A549 (cell line): ENCODE measurements at regions not wholly inside any gene's neighbourhood (a gene's known extent, or its start where the extent isn't known, plus 50 kb on each side); places are given as distances from the start of the nearest gene placed in this dataset.

ENCODE experiments used
- ATAC-seq, 2 experiments: fragments of 200-7000 bp in 1 of 2; fragments of >200 bp in 1 of 2; cut with Nextera tagmentation in 1 of 2; cut with Tn5 transposase in 1 of 2; 3 replicates each; pipeline versions ENCODE4 v1.8.0 to v1.9.1; 2018 to 2020; ENCODE audit warnings: mild to moderate bottlenecking in 1 of 2, moderate library complexity in 1 of 2
- CTCF ChIA-PET: fragments of 300-600 bp; sonication (Branson Sonifier 250); formaldehyde crosslinking; extraction: SDS; loops from one replicate; lab custom pipeline; 2021; ENCODE audit warnings: antibody characterized with exemption, inconsistent platforms; lab: Yijun Ruan, JAX
- POLR2A ChIA-PET: fragments of 350-600 bp; formaldehyde crosslinking; extraction: SDS; loops from one replicate; lab custom pipeline; 2021; ENCODE audit warnings: antibody characterized with exemption, inconsistent platforms; lab: Yijun Ruan, JAX
- DNase-seq, 2 experiments: peaks; one replicate each; pipeline versions ENCODE4 v3.0.0 to v3.0.0-alpha.2; 2011 to 2016; ENCODE audit warnings: low read depth in 1 of 2, low spot score in 1 of 2
- FAIRE-seq: peaks from 2 replicates; lab custom pipeline; 2011; peaks lifted over from hg19 to GRCh38; lab: Jason Lieb, UNC
- H3K27ac ChIP-seq, 2 experiments: fragments of >200 bp; sonication (Bioruptor Twin); formaldehyde crosslinking; 3 replicates each; pipeline ENCODE4 v1.5.1; 2016 to 2017
- H3K4me1 ChIP-seq: fragments of >200 bp; sonication (Bioruptor Twin); formaldehyde crosslinking; 3 replicates; pipeline ENCODE4 v1.6.1; 2016
- H3K4me2 ChIP-seq: fragments of >200 bp; sonication (Bioruptor Twin); formaldehyde crosslinking; 3 replicates; pipeline ENCODE4 v1.6.1; 2016
- H3K4me3 ChIP-seq: fragments of >200 bp; sonication (Bioruptor Twin); formaldehyde crosslinking; 3 replicates; pipeline ENCODE4 v1.5.1; 2016
- H3K9me3 ChIP-seq: fragments of >200 bp; sonication (Bioruptor Twin); formaldehyde crosslinking; 3 replicates; pipeline ENCODE4 v1.6.1; 2016
- CEBPB ChIP-seq, 2 experiments: fragments of >200 bp in 1 of 2; sonication (Bioruptor Twin) in 1 of 2; formaldehyde crosslinking in 1 of 2; IDR thresholded peaks; 2 replicates each; pipeline ENCODE4 v1.6.1; 2012 to 2016
- FOSL2 ChIP-seq, 2 experiments: fragments of 450-650 bp in 1 of 2; fragments of >200 bp in 1 of 2; sonication (Bioruptor Twin) in 1 of 2; formaldehyde crosslinking; IDR thresholded peaks; 2 replicates each; pipeline versions ENCODE4 v1.5.0 to v1.6.1; 2016 to 2020; ENCODE audit warnings: mild to moderate bottlenecking in 1 of 2, moderate library complexity in 1 of 2
- HOXB13 ChIP-seq: fragments of 250-450 bp; sonication (Bioruptor Pico); IDR thresholded peaks from 2 replicates; pipeline ENCODE4 v1.5.0; 2020; ENCODE audit warnings: low read depth, mild to moderate bottlenecking, moderate library complexity
- JUN ChIP-seq, 2 experiments: fragments of >200 bp; sonication (Bioruptor Twin); formaldehyde crosslinking; IDR thresholded peaks; 2 replicates in 1 of 2; 3 replicates in 1 of 2; pipeline ENCODE4 v1.6.1; 2016 to 2017
- JUNB ChIP-seq: fragments of >200 bp; sonication (Bioruptor Twin); formaldehyde crosslinking; IDR thresholded peaks from 2 replicates; pipeline ENCODE4 v1.6.1; 2016
- NFE2L2 ChIP-seq: fragments of 150-350 bp; conservative IDR thresholded peaks from 2 replicates; pipeline ENCODE4 v1.6.1; 2014; ENCODE audit warnings: low read length
- POLR2AphosphoS2 ChIP-seq: conservative IDR thresholded peaks from 2 replicates; pipeline ENCODE4 v1.6.1; 2012; ENCODE audit warnings: low read length, improper control_type of control experiment, inconsistent platforms
- RCOR1 ChIP-seq: fragments of 150-350 bp; IDR thresholded peaks from 2 replicates; pipeline ENCODE4 v1.6.1; 2014; ENCODE audit warnings: antibody characterized with exemption, low read length, low read depth
- RNF2 ChIP-seq: fragments of 200-600 bp; sonication (generic); IDR thresholded peaks from 2 replicates; pipeline ENCODE4 v1.6.1; 2016; ENCODE audit warnings: low read depth, mild to moderate bottlenecking, antibody characterized with exemption, moderate library complexity, borderline replicate concordance
- SREBF2 ChIP-seq: fragments of 450-650 bp; IDR thresholded peaks from 2 replicates; pipeline ENCODE4 v1.6.1; 2014; ENCODE audit warnings: mild to moderate bottlenecking, moderate library complexity
- TFCP2L1 ChIP-seq: fragments of 250-450 bp; sonication (Bioruptor Pico); IDR thresholded peaks from 2 replicates; pipeline ENCODE4 v1.5.0; 2021; ENCODE audit warnings: mild to moderate bottlenecking
- WGBS: methylation state at CpG from one replicate; pipeline ENCODE4 v1.1.6; 2017; ENCODE audit errors: missing lambda C conversion rate; 5-methylcytosine and 5-hydroxymethylcytosine counted together
- TF ChIP-seq, protein P1 (sequence below): fragments of 450-650 bp; IDR thresholded peaks from 2 replicates; pipeline ENCODE4 v1.6.1; 2014; ENCODE audit warnings: antibody characterized with exemption
- TF ChIP-seq, protein P2 (sequence below): fragments of >200 bp; sonication (Bioruptor Twin); formaldehyde crosslinking; IDR thresholded peaks from 3 replicates; pipeline ENCODE4 v1.5.1; 2016
- TF ChIP-seq, protein P3 (sequence below): IDR thresholded peaks from 2 replicates; pipeline ENCODE4 v1.6.1; 2012; ENCODE audit warnings: low read depth, borderline replicate concordance

DNA sequence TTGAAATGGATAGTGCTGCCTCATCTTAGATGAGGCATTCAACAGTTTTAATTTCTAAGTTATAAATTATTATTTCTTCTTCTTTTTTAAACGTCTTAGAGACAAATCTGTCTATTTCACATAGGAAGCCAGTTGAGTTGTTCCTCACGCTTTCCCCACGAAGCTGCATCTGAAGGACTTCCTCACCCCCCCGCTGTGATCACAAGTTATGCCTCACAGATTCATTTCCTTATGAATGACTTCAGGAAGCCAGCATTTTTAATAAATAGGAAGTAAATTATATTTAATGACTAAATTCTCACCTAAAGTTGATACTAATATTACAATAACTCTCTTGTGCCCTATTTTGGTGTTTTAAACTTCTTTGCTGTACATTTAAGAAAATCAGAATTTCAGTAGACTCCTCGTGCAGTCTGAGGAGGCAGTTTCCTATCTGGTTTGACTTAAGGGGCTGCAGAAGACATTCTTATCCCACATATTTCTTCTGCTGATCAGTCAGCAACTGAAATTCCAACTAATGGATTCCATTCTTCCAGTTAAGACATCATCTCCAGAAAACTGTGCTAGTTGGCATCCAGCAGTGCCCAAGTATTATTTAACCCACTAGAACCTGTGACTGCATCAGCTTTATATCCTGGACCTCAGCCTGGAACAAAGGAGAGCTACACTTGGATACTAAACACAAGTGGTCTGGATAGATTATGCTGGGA, 182.7 kb upstream of the CCN2 start (continued):
- TF ChIP-seq FOSL2 (IDR thresholded peaks at IDR 0.05) (no peak), FOSL2 (CRISPR knock-in tag; IDR thresholded peaks at IDR 0.05) (no peak), POLR2AphosphoS2 (no peak), SREBF2 (no peak)

DNA sequence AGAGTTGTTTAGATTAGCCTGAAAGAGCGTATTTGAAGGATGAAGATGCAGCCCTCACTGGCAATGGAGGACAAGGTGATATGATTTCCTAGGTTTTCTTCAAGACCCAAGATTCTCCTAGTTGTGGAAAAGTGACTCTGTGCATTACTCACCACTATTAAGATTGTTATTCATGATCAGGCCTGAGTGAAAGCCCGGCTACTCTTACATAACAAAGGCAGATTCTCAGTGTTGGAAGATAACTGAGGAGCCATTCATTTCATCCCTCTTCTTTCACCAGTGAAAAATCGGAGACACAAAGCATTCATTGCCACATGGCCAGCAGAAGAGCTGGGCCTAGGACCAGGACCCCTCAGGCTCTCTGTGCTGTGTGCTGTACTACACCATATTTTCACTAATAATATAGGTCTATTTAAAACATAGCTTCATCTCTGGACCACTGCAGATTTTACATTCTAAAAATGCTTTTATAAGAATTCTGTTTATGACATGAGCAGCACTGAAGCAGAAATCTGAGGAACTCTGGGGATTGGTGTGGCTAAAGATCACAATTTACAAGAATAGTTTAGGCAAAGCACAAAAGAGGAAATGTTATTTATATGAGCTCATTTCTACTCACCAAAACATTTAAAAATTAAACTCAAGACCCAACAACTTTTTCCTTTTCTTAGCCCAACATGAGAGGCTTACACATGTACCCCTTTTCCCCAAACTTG, 181.9 kb upstream of the CCN2 start:
- Histone ChIP-seq H3K4me1 (peaks cover 13% of the 10 kb centered on the region), H3K4me2 (no peak overlapping the region), H3K27ac (no peak overlapping the region), H3K4me3 (no peak overlapping the region), H3K9me3 (no peaks in the 10 kb centered on the region)
- no peak for ATAC-seq
- DNase-seq, result no peak
- 79% methylated on average over 3 of the region's 3 CpGs for whole genome bisulfite sequencing
- ChIA-PET POLR2A (interaction anchor here (1.6 kb wide), 1 partner anchor 182 kb away, joined by 6 read pairs; the partner anchor contains the start of gene CCN2), CTCF (interaction anchor here (0.7 to 1.5 kb wide), 2 partner anchors 9 to 182 kb away, joined by 3 to 4 read pairs; partner anchors contain the start of gene CCN2)
- FAIRE-seq, result no peak
- no peak for TF ChIP-seq CEBPB (IDR thresholded peaks at IDR 0.05)
- no peak for TF ChIP-seq RNF2
- no peak for TF ChIP-seq RCOR1
- TF ChIP-seq, all 56 proteins: peak for 0

DNA sequence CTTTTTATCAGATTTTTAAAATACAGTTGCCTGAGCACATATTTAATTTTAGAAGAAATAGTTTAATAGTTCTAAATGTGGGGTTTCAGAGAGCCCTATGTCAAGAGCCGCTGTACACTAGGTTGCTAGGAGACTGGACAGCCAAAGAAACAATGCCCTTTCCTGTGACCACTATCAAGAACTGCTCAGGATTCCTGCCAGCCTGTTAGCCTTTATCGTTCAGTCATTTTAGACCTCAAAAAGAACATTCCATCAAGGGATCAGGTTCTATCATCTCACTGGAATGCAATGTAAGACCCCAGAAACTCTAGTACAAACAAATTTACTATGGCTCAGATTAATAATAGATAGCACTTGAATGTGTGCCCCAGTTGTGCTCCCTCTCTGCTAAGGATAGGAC, 181.2 kb upstream of the CCN2 start:
- no peak for TF ChIP-seq NFE2L2
- no peak for TF ChIP-seq HOXB13 (CRISPR knock-in tag)
- TF ChIP-seq, protein P1, sequence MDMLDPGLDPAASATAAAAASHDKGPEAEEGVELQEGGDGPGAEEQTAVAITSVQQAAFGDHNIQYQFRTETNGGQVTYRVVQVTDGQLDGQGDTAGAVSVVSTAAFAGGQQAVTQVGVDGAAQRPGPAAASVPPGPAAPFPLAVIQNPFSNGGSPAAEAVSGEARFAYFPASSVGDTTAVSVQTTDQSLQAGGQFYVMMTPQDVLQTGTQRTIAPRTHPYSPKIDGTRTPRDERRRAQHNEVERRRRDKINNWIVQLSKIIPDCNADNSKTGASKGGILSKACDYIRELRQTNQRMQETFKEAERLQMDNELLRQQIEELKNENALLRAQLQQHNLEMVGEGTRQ, result no peak
- TF ChIP-seq CEBPB (IDR thresholded peaks at IDR 0.05), result no peak
- no peak for TF ChIP-seq TFCP2L1 (CRISPR knock-in tag)
- TF ChIP-seq, protein P2, sequence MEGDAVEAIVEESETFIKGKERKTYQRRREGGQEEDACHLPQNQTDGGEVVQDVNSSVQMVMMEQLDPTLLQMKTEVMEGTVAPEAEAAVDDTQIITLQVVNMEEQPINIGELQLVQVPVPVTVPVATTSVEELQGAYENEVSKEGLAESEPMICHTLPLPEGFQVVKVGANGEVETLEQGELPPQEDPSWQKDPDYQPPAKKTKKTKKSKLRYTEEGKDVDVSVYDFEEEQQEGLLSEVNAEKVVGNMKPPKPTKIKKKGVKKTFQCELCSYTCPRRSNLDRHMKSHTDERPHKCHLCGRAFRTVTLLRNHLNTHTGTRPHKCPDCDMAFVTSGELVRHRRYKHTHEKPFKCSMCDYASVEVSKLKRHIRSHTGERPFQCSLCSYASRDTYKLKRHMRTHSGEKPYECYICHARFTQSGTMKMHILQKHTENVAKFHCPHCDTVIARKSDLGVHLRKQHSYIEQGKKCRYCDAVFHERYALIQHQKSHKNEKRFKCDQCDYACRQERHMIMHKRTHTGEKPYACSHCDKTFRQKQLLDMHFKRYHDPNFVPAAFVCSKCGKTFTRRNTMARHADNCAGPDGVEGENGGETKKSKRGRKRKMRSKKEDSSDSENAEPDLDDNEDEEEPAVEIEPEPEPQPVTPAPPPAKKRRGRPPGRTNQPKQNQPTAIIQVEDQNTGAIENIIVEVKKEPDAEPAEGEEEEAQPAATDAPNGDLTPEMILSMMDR, result no peak
- TF ChIP-seq, protein P3, sequence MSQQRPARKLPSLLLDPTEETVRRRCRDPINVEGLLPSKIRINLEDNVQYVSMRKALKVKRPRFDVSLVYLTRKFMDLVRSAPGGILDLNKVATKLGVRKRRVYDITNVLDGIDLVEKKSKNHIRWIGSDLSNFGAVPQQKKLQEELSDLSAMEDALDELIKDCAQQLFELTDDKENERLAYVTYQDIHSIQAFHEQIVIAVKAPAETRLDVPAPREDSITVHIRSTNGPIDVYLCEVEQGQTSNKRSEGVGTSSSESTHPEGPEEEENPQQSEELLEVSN, result no peak
- 90% methylated on average over 2 of the region's 2 CpGs for WGBS
- H3K9me3 ChIP-seq, result no peaks in the 10 kb centered on the region
- H3K27ac ChIP-seq, result peak overlapping the region in 1 of 2 experiments; percentile 32; a peak in 1 of 6 replicates
- DNase-seq, result no peak
- no peak for FAIRE-seq
- ChIA-PET POLR2A (interaction anchor here (1.0 kb wide), 1 partner anchor 181 kb away, joined by 9 read pairs; the partner anchor contains the start of gene CCN2), CTCF (interaction anchor here (0.6 to 1.0 kb wide), 2 partner anchors 93 to 147 kb away, joined by 3 to 4 read pairs; no protein-coding TSS in a partner anchor)
- H3K4me2 ChIP-seq, result peak overlapping the region; percentile 40; the same call in 1 of the 3 replicates
- no peak overlapping the region for H3K4me3 ChIP-seq
- ATAC-seq, result no peak
- H3K4me1 ChIP-seq, result peaks cover 13% of the 10 kb centered on the region

DNA sequence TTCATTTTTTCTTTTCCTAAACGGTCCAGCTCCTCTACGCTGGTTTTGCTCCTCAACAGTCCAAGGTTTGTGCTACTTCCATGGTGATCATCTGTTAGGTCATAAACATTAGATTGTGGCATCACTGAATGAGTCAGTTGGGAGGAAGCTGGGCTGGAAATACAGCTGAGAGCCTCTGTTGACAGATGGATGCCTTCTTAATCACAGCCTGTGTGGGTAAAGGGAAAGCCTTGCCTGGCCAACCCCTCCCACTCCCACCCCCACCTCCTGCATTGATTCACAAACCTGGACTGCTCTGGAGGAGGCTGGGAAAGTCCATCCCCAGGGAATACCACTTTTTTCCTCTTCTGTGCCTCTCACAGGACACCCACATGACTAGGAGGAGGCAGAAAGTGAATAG, 180.6 kb upstream of the CCN2 start:
- peak; percentile 35 to 83 for DNase-seq
- peak; percentile 96 to 99 for ATAC-seq
- H3K4me1 ChIP-seq, result peaks cover 13% of the 10 kb centered on the region
- H3K4me2 ChIP-seq, result peak overlapping the region; percentile 40; the same call in 1 of the 3 replicates
- ChIA-PET POLR2A (interaction anchor here (1.0 kb wide), 1 partner anchor 181 kb away, joined by 9 read pairs; the partner anchor contains the start of gene CCN2), CTCF (interaction anchor here (0.6 to 1.0 kb wide), 3 partner anchors 92 to 174 kb away, joined by 3 to 4 read pairs (median 3); no protein-coding TSS in a partner anchor)
- no peaks in the 10 kb centered on the region for H3K9me3 ChIP-seq
- no peak for FAIRE-seq
- 4% methylated on average over 2 of the region's 2 CpGs for WGBS
- peak; percentile 39 for TF ChIP-seq JUNB
- TF ChIP-seq JUN (IDR thresholded peaks at IDR 0.05), result no peak
- no peak for TF ChIP-seq FOSL2 (IDR thresholded peaks at IDR 0.05)
- peak; percentile 67 for TF ChIP-seq FOSL2 (CRISPR knock-in tag; IDR thresholded peaks at IDR 0.05)
- TF ChIP-seq CEBPB (IDR thresholded peaks at IDR 0.05), result no peak
- peak overlapping the region in 1 of 2 experiments; percentile 32; a peak in 1 of 6 replicates for H3K27ac ChIP-seq
- H3K4me3 ChIP-seq, result no peak overlapping the region
